GM11168 (cell line): ENCODE measurements at regions not wholly inside any gene's neighbourhood (a gene's known extent, or its start where the extent isn't known, plus 50 kb on each side); places are given as distances from the start of the nearest gene placed in this dataset.
"Not testable (repeated sequence)": the region's sequence is repeated elsewhere in the genome, so short reads cannot be mapped to it uniquely, and the experiment has no call there.

Source experiments
- in situ Hi-C: fragments of 300-500 bp; cut with MboI; formaldehyde crosslinking; loops from one replicate; pipeline ENCODE4 v1.12.0; 2022; ENCODE audit warnings: low sequenced_read_pairs; ENCODE audit not compliant: unreplicated experiment

GRCh38 chr21:17231771-17232170 is 281.1 kb upstream of the CXADR start:
- in situ Hi-C loops: no loop called here

GRCh38 chr21:17238468-17238867 is 274.4 kb upstream of the CXADR start:
- in situ Hi-C loops: no loop called here

- in situ Hi-C loops: no loop called here
These were observed 262.0 kb upstream of the CXADR start for GRCh38 chr21:17250778-17251241.

DNA sequence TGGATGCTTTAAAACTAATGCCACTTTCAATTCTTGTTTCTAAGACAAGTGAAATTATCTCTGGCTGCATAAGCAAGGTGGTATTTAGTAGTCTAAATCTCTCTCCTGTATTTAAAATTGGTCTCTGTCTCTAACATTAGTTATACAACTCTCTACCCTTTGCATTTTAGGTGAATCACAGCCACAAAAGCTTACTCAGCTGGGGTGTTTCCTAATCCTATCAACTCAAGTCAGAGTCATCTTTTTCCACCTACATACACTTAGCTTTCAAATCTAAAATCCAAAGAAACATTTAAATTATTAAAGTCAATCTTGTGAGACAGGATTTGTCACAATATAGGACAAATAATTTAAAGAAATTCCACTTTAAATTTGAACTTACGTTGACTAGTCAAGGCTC is 255.1 kb upstream of the CXADR start:
- in situ Hi-C loops: no loop called here

GRCh38 chr21:17264182-17264581 is 248.7 kb upstream of the CXADR start:
- in situ Hi-C loops: no loop called here

DNA sequence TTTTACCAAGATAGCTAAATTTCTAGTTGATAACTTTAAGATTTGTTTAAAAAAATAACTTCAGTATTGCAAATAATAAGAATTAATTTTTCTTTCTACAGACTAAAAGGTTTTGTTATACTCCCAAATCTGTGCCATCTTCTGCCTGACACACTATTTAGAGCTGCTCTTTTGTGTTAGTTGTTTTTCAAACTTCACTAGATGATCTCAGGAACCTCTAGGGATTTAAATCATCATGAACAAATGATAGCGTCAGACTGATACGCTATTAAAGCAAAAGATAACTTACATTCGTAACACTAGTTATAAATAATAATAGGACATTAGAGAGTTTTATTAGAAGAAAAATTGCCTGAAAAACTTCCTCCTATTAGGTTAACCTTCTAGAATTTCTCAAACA is 243.1 kb upstream of the CXADR start:
- in situ Hi-C loops: no loop called here

DNA sequence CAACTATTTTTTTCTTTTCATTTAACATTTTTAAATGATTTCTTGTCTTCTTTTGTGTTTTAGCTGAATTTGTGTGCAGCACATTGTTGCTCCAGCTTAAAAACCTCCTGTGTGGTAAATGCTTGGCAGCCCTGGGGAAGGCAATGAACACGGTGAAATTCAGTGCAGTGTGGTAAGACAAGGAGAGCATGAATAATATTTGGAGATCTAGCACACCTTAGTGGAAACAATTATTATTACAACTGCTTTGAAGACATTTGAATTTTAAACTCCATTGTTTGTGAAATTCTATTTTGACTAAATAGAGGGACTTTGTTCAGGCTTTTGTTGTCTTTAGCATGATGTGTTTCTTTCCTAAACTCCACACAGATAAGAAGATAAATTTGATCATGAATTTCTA is 242.6 kb upstream of the CXADR start:
- in situ Hi-C loops: no loop called here

DNA sequence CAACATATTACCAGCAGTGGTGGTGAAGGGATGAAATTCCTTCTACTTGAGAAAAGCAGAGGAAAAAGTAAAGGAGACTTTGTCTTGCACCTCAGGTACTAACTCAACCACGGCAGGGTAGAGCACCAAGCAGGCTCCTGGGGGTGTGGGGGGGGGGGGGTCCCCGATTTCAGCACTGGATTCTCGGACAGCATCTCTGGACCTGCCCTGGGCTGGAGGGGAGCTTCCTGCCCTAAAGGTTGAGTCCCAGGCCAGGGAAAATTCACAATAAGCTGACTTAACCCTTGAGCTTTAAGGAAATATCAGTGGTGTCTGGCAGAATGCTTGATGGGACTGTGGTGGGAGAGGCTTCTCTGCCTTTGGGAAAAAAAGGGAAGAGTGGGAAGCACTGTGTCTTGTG is 233.2 kb upstream of the CXADR start:
- in situ Hi-C loops: no loop called here

DNA sequence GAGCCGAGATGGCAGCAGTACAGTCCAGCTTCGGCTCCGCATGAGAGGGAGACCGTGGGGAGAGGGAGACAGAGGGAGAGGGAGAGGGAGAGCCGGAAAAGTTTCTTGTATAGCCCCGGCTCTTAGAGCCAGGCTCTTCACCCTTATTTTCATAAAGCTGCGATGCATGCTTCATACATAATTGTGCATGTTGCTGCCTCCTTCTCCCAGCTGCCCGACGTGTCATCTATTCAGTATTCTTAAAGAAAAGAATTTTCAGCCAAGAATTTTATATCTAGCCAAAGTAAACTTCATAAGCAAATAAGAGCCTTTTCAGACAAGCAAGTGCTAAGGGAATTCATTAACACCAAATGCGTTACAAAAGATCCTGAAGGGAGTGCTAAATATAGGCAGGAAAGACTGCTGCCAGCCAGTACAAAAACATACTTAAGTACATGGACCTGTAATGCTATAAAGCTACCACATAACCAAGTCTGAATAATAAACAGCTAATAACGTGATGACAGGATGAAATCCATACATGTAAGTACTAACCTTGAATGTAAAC is 219.8 kb upstream of the CXADR start:
- in situ Hi-C loops: not testable (repeated sequence)

- in situ Hi-C loops: no loop called here
These were observed 216.8 kb upstream of the CXADR start for GRCh38 chr21:17295997-17296396.

GRCh38 chr21:17299576-17299975 is 213.3 kb upstream of the CXADR start:
- in situ Hi-C loops: not testable (repeated sequence)

DNA sequence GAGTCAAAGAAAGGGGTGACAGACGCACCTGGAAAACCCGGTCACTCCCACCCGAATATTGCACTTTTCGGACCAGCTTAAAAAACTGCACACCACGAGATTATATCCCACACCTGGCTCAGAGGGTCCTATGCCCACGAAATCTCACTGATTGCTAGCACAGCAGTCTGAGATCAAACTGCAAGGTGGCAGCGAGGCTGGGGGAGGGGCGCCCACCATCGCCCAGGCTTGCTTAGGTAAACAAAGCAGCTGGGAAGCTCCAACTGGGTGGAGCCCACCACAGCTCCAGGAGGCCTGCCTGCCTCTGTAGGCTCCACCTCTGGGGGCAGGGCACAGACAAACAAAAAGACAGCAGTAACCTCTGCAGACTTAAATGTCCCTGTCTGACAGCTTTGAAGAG is 185.1 kb upstream of the CXADR start:
- in situ Hi-C loops: not testable (repeated sequence)

DNA sequence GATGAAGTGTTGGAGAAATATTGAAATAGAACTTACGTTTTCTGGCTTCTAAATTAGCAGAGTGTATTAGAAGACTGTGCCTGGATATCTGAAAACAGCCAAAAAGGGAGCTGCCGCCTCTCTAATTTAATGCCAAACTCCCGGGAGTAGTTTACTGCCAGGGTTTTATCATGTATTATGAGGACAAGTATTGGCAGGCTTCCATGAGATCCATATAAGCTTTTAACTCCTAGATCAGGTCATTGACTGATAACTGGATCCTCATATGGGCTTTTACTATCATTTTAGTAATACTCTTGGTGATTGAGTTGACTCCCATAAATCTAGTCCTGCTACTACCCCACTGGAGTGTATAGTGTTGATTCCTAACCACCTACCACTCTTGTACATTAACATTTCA is 178.4 kb upstream of the CXADR start:
- in situ Hi-C loops: no loop called here

DNA sequence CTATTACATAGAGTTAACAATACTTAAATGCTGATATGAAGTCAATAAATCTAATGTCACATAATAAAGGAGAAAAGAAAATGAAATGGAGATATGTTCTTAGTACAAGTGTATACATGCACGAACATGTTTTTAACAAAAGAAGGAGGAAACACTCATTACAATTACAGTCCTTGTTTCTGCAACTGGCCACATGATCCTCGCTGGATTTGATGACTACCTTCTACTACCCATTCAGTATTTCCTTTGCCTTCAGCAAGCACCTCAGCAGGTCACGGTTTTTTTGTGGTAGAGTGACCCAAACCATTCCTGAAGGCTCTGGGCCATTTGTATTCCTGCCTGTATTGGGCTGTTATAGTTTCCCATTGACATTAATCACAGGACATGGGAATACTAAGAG is 172.8 kb upstream of the CXADR start:
- in situ Hi-C loops: no loop called here

GRCh38 chr21:17343055-17343454 is 169.8 kb upstream of the CXADR start:
- in situ Hi-C loops: no loop called here

- in situ Hi-C loops: no loop called here
These were observed 164.5 kb upstream of the CXADR start for GRCh38 chr21:17348357-17348756.

DNA sequence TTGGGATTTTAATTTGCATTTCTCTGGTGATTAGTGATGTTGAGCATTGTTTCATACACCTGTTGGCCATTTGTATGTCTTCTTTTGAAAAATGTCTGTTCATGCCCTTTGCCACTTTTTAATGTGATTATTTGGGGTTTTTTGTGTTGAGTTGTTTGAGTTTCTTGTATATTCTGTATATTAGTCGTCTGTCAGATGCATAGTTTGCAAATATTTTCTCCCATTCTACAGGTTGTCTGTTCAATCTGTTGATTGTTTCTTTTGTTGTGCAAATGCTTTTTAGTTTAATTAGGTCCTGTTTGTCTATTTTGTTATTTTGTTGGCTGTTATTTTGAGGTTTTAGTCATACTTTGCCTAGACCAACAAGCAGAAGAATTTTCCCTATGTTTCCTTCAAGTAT is 164.0 kb upstream of the CXADR start:
- in situ Hi-C loops: no loop called here

GRCh38 chr21:17351766-17352165 is 161.1 kb upstream of the CXADR start:
- in situ Hi-C loops: no loop called here

- in situ Hi-C loops: no loop called here
These were observed 159.7 kb upstream of the CXADR start for GRCh38 chr21:17352996-17353655.

GRCh38 chr21:17359781-17360180 is 153.1 kb upstream of the CXADR start:
- in situ Hi-C loops: no loop called here

DNA sequence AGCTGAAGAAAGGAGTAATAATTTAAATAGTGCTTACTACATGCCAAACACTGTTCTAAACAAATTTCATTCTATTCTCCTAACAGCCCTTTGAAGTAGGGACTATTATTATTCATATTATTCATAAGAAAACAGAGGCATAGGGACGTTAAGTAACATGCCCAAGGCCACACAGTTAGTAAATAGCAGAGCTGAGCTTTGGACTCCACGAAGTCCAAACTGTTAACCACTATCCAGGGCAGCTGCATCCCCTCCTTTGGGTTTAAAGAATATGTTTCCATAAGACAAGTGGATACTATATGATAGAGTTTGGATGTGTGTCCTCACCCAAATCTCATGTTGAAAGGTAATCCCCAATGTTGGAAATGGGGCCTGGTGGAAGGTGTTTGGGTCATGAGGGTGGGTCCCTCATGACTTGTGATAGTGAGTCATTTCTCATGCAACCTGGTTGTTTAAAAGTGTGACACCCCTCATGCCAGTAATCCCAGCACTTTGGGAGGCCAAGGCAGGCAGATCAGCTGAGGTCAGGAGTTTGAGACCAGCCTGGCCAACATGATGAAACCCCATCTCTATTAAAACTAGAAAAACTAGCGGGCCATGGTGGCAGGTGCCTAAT is 144.0 kb upstream of the CXADR start:
- in situ Hi-C loops: no loop called here

DNA sequence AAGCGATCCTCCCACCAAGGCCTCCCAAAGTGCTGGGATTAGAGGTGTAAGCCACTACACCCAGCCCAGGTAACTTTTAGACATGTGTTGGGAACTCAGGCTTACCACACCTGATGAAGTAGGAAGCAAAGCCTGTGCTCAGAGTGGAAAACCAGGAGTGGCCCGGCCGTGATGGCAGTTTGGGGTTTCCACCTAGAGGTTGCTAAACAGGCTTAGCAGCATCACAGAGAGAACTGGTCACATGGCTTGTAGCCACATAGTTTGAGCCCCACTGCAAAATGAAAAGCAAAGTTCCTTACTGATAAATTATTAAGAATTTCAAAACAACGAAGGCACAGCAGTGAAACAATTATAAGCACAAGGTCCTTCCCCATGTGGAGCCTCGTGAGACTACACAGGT is 142.6 kb upstream of the CXADR start:
- in situ Hi-C loops: no loop called here
